Kidney epithelial cell (primary cell): ENCODE measurements at regions not wholly inside any gene's neighbourhood (a gene's known extent, or its start where the extent isn't known, plus 50 kb on each side); places are given as distances from the start of the nearest gene placed in this dataset.

Experiments used
- DNase-seq: peaks from one replicate; pipeline ENCODE4 v3.0.0-alpha.2; 2010; ENCODE audit warnings: low read depth
- H3K27me3 ChIP-seq: 2 replicates; pipeline ENCODE4 v1.6.0; 2011; ENCODE audit warnings: low read length; ENCODE audit not compliant: control insufficient read depth, insufficient read depth
- H3K36me3 ChIP-seq: 2 replicates; pipeline ENCODE4 v1.5.1; 2011; ENCODE audit warnings: low read length; ENCODE audit not compliant: control insufficient read depth, insufficient read depth
- H3K4me3 ChIP-seq: 2 replicates; pipeline ENCODE4 v1.5.1; 2011; ENCODE audit warnings: low read depth, mild to moderate bottlenecking, control low read depth, low read length
- CTCF ChIP-seq: IDR thresholded peaks from 2 replicates; pipeline ENCODE4 v1.5.1; 2011; ENCODE audit warnings: mild to moderate bottlenecking, moderate library complexity, low read length, control low read depth, inconsistent platforms; ENCODE audit not compliant: insufficient read depth, poor library complexity, severe bottlenecking

GRCh38 chr21:38988509-38989378, 183.0 kb downstream of the ETS2 start:
- TF ChIP-seq CTCF: no peak
- no peak for DNase-seq
- peaks cover 4% of the 10 kb centered on the region for H3K27me3 ChIP-seq
- H3K4me3 ChIP-seq: peak overlapping the region; percentile 6
- no peaks in the 10 kb centered on the region for H3K36me3 ChIP-seq

- H3K36me3 ChIP-seq: no peaks in the 10 kb centered on the region
- TF ChIP-seq CTCF: no peak
- no peak overlapping the region for H3K4me3 ChIP-seq
- peaks cover 4% of the 10 kb centered on the region for H3K27me3 ChIP-seq
- no peak for DNase-seq
Measured at GRCh38 chr21:38987633-38988508, 182.1 kb downstream of the ETS2 start.

GRCh38 chr21:38986806-38987632, 181.3 kb downstream of the ETS2 start:
- Histone ChIP-seq H3K27me3 (peaks cover 4% of the 10 kb centered on the region), H3K4me3 (no peak overlapping the region), H3K36me3 (no peaks in the 10 kb centered on the region)
- DNase-seq: no peak
- no peak for TF ChIP-seq CTCF

- no peak for TF ChIP-seq CTCF
- H3K27me3 ChIP-seq: peaks cover 4% of the 10 kb centered on the region
- H3K4me3 ChIP-seq: no peak overlapping the region
- H3K36me3 ChIP-seq: no peaks in the 10 kb centered on the region
- DNase-seq: no peak
Measured at GRCh38 chr21:38986406-38986805, 180.7 kb downstream of the ETS2 start.

- peaks cover 4% of the 10 kb centered on the region for H3K27me3 ChIP-seq
- H3K4me3 ChIP-seq: no peak overlapping the region
- H3K36me3 ChIP-seq: no peaks in the 10 kb centered on the region
- no peak for TF ChIP-seq CTCF
- DNase-seq: no peak
Measured at GRCh38 chr21:38985568-38986378, 180.0 kb downstream of the ETS2 start.
